OCI-LY3 (cell line): ENCODE measurements at regions not wholly inside any gene's neighbourhood (a gene's known extent, or its start where the extent isn't known, plus 50 kb on each side); places are given as distances from the start of the nearest gene placed in this dataset.

ENCODE experiments used
- H2AFZ ChIP-seq: fragments of 200-600, 300-600 bp; shearing (Covaris generic); 2 replicates; pipeline ENCODE4 v1.6.0; 2014; ENCODE audit warnings: antibody characterized with exemption, low read depth, low read length
- H3K27ac ChIP-seq: fragments of 200-600, 300-600 bp; sonication (generic); 2 replicates; pipeline ENCODE4 v1.5.1; 2014; ENCODE audit warnings: mild to moderate bottlenecking, low read length, moderate library complexity, mixed read lengths
- H3K27me3 ChIP-seq: fragments of 200-600, 300-600 bp; sonication (generic); 2 replicates; pipeline ENCODE4 v1.6.1; 2014; ENCODE audit warnings: low read depth, low read length, mixed read lengths
- H3K36me3 ChIP-seq: fragments of 200-600, 300-600 bp; sonication (generic); replicated peaks from 2 replicates; pipeline ENCODE3; 2014; ENCODE audit warnings: low read depth, low read length, mixed read lengths
- H3K4me1 ChIP-seq: fragments of 300-600, 200-600 bp; sonication (generic); 2 replicates; pipeline ENCODE4 v1.6.1; 2014; ENCODE audit warnings: low read length, mixed read lengths
- H3K4me2 ChIP-seq: fragments of 200-600, 300-600 bp; sonication (generic); 2 replicates; pipeline ENCODE4 v1.6.1; 2014; ENCODE audit warnings: low read length, mixed read lengths
- H3K4me3 ChIP-seq: fragments of 300-600, 200-600 bp; sonication (generic); 2 replicates; pipeline ENCODE4 v1.5.1; 2014; ENCODE audit warnings: antibody characterized with exemption, mild to moderate bottlenecking, low read length, moderate library complexity
- H3K79me2 ChIP-seq: fragments of 300-600, 200-600 bp; shearing (Covaris generic); 2 replicates; pipeline ENCODE4 v1.6.1; 2014; ENCODE audit warnings: mild to moderate bottlenecking, low read length, mixed read lengths
- H3K9ac ChIP-seq: fragments of 300-600, 200-600 bp; shearing (Covaris generic); 2 replicates; pipeline ENCODE4 v1.6.0; 2014; ENCODE audit warnings: mild to moderate bottlenecking, low read length, moderate library complexity
- H3K9me3 ChIP-seq: fragments of 200-600, 300-600 bp; shearing (Covaris generic); 2 replicates; pipeline ENCODE4 v1.6.1; 2014; ENCODE audit warnings: low read length, mixed read lengths; ENCODE audit not compliant: insufficient read depth
- H4K20me1 ChIP-seq: fragments of 200-600, 300-600 bp; sonication (generic); 2 replicates; pipeline ENCODE4 v1.6.1; 2016; ENCODE audit warnings: low read length, mixed read lengths; ENCODE audit not compliant: insufficient read depth
- CTCF ChIP-seq: fragments of 200-600, 300-600 bp; sonication (generic); IDR thresholded peaks from 2 replicates; pipeline ENCODE4 v1.5.1; 2014; ENCODE audit warnings: antibody characterized with exemption, low read length, low read depth
- EZH2phosphoT487 ChIP-seq: fragments of 200-600 bp; shearing (Covaris generic); IDR thresholded peaks from 2 replicates; pipeline ENCODE4 v1.6.1; 2018; ENCODE audit warnings: antibody characterized with exemption, mixed run types, low read depth

- Histone ChIP-seq H3K36me3 (no peaks in the 10 kb centered on the region), H3K27me3 (no peaks in the 10 kb centered on the region), H3K79me2 (no peaks in the 10 kb centered on the region), H3K27ac (no peak overlapping the region), H4K20me1 (no peaks in the 10 kb centered on the region), H3K4me3 (no peak overlapping the region), H3K9ac (no peak overlapping the region), H3K9me3 (no peaks in the 10 kb centered on the region), H3K4me2 (no peak overlapping the region), H3K4me1 (peaks cover 10% of the 10 kb centered on the region), H2AFZ (no peak overlapping the region)
- TF ChIP-seq EZH2phosphoT487 (no peak), CTCF (no peak)
Observed at GRCh38 chrX:28188526-28188925, 207.3 kb upstream of the DCAF8L1 start.

DNA sequence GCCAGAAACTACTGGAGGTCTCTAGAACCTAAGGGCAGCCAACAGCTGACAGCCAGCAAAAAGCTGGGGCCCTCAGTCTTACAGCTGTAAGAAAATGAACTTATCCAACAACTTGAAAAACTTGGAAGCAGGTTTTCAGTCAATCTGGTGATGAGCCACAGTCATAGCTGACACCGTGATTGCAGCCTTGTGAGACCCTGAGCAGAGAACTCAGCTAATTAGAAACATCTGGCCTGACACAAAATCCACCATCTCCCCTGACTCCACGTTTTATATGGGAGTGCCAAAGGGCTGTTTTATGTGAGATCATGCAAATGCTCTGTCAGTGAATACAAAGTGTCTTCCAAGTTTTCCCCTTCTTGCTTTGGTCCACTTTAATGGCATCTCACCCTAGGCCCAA lies 198.8 kb upstream of the DCAF8L1 start:
- no peak overlapping the region for H3K4me3 ChIP-seq
- H3K79me2 ChIP-seq: no peaks in the 10 kb centered on the region
- no peak overlapping the region for H2AFZ ChIP-seq
- no peaks in the 10 kb centered on the region for H3K27me3 ChIP-seq
- H3K36me3 ChIP-seq: no peaks in the 10 kb centered on the region
- H3K9ac ChIP-seq: no peak overlapping the region
- H4K20me1 ChIP-seq: no peaks in the 10 kb centered on the region
- H3K4me2 ChIP-seq: no peak overlapping the region
- no peak for TF ChIP-seq EZH2phosphoT487
- no peak for TF ChIP-seq CTCF
- H3K4me1 ChIP-seq: no peaks in the 10 kb centered on the region
- H3K9me3 ChIP-seq: no peaks in the 10 kb centered on the region
- no peak overlapping the region for H3K27ac ChIP-seq

DNA sequence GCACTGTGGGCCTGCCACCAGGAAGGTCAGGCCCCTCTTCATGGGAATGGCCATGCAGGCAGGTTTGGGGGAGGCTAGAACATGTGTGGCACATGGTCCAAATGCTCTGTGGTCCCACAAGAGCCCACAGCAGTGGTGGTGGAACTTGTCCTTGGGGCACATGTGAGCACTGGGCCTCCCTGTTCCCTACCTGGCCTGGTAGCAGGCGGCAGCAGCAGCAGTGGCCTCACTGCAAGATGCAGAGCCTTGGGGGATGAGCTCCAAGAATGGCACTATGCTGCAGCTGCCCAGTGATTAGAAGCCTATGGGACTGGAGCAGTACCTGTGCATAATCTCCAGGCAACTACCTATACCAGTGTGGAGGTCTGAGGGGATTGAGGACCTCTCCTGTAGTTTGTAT lies 197.0 kb upstream of the DCAF8L1 start:
- H3K36me3 ChIP-seq: no peaks in the 10 kb centered on the region
- no peak overlapping the region for H3K4me3 ChIP-seq
- H3K4me2 ChIP-seq: no peak overlapping the region
- H2AFZ ChIP-seq: no peak overlapping the region
- H3K79me2 ChIP-seq: no peaks in the 10 kb centered on the region
- H3K27ac ChIP-seq: no peak overlapping the region
- no peaks in the 10 kb centered on the region for H3K4me1 ChIP-seq
- no peaks in the 10 kb centered on the region for H3K9me3 ChIP-seq
- no peaks in the 10 kb centered on the region for H3K27me3 ChIP-seq
- no peak for TF ChIP-seq CTCF
- no peak for TF ChIP-seq EZH2phosphoT487
- no peaks in the 10 kb centered on the region for H4K20me1 ChIP-seq
- no peak overlapping the region for H3K9ac ChIP-seq

DNA sequence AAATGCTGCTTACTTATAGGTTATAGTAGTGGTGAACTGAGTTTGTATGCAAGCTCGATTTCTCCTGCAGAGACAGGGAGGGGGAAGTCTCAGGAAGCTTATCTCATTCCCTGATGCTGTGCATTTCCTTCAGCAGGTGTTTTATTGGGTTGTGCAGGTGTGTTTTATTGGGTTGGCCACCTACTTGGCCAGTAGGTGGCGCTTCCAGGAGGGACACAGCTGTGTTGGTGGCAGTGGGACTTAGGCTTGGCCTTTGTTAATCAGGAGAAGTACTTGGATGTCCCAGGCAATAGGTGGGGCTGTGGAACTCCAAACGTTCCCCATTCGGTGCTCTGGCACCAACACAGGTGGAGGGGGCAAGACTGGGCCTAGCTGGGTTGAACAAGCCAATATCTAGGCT lies 196.0 kb upstream of the DCAF8L1 start:
- Histone ChIP-seq H2AFZ (no peak overlapping the region), H3K36me3 (no peaks in the 10 kb centered on the region), H3K79me2 (no peaks in the 10 kb centered on the region), H3K4me1 (no peaks in the 10 kb centered on the region), H3K4me2 (no peak overlapping the region), H3K27me3 (no peaks in the 10 kb centered on the region), H3K9me3 (no peaks in the 10 kb centered on the region), H3K9ac (no peak overlapping the region), H3K4me3 (no peak overlapping the region), H4K20me1 (no peaks in the 10 kb centered on the region), H3K27ac (no peak overlapping the region)
- TF ChIP-seq CTCF: peak; percentile 40
- no peak for TF ChIP-seq EZH2phosphoT487
